Ascending aorta (tissue), 2 donors: ENCODE measurements at regions not wholly inside any gene's neighbourhood (a gene's known extent, or its start where the extent isn't known, plus 50 kb on each side); places are given as distances from the start of the nearest gene placed in this dataset.
"Not testable (repeated sequence)": the region's sequence is repeated elsewhere in the genome, so short reads cannot be mapped to it uniquely, and the experiment has no call there.

ENCODE experiments used
- DNase-seq, 2 donors: peaks; one replicate each; pipeline ENCODE4 v3.0.0-alpha.2; 2019; ENCODE audit warnings: low spot score in 2 of 2
- H3K27ac ChIP-seq, 2 donors: fragments of 200-600 bp; sonication (generic); one replicate each; pipeline ENCODE4 v1.5.1; 2016 to 2017; ENCODE audit warnings: mild to moderate bottlenecking in 1 of 2
- H3K27me3 ChIP-seq: fragments of 200-600 bp; sonication (generic); one replicate; pipeline ENCODE4 v1.5.1; 2017
- H3K36me3 ChIP-seq, 2 donors: fragments of 200-600 bp; sonication (generic); one replicate each; pipeline ENCODE4 v1.5.1; 2016
- H3K4me1 ChIP-seq, 2 donors: fragments of 200-600 bp; sonication (generic); one replicate each; pipeline ENCODE4 v1.5.1; 2016 to 2017; ENCODE audit warnings: mild to moderate bottlenecking in 1 of 2
- H3K4me3 ChIP-seq, 2 donors: fragments of 200-600 bp; sonication (generic); one replicate each; pipeline ENCODE4 v1.5.1; 2016 to 2017; ENCODE audit warnings: mild to moderate bottlenecking in 1 of 2
- H3K9me3 ChIP-seq, 2 donors: fragments of 200-600 bp; sonication (generic); one replicate each; pipeline ENCODE4 v1.5.1; 2016
- intact Hi-C: fragments of 100-400 bp; cut with DNase I; formaldehyde crosslinking; loops from one replicate; pipeline ENCODE4 v1.15.1; 2023
- TF ChIP-seq, protein P1 (sequence below), 3 experiments: fragments of 200-600 bp in 2 of 3; fragments of 450-650 bp in 1 of 3; sonication (generic) in 2 of 3; IDR thresholded peaks; one replicate each; pipeline ENCODE4 v1.5.1; 2016 to 2019; ENCODE audit warnings: antibody characterized with exemption in 3 of 3, mild to moderate bottlenecking in 1 of 3, moderate library complexity in 1 of 3

- Histone ChIP-seq H3K9me3 (no peaks in the 10 kb centered on the region), H3K27me3 (no peaks in the 10 kb centered on the region), H3K36me3 (no peaks in the 10 kb centered on the region), H3K27ac (no peak overlapping the region), H3K4me3 (no peak overlapping the region), H3K4me1 (no peaks in the 10 kb centered on the region)
- no peak for DNase-seq
- TF ChIP-seq, protein P1, sequence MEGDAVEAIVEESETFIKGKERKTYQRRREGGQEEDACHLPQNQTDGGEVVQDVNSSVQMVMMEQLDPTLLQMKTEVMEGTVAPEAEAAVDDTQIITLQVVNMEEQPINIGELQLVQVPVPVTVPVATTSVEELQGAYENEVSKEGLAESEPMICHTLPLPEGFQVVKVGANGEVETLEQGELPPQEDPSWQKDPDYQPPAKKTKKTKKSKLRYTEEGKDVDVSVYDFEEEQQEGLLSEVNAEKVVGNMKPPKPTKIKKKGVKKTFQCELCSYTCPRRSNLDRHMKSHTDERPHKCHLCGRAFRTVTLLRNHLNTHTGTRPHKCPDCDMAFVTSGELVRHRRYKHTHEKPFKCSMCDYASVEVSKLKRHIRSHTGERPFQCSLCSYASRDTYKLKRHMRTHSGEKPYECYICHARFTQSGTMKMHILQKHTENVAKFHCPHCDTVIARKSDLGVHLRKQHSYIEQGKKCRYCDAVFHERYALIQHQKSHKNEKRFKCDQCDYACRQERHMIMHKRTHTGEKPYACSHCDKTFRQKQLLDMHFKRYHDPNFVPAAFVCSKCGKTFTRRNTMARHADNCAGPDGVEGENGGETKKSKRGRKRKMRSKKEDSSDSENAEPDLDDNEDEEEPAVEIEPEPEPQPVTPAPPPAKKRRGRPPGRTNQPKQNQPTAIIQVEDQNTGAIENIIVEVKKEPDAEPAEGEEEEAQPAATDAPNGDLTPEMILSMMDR (IDR thresholded peaks at IDR 0.05): no peak
- intact Hi-C loops: no loop called here
Observed at GRCh38 chr9:78994471-78994870, 577.3 kb upstream of the TLE4 start.

DNA sequence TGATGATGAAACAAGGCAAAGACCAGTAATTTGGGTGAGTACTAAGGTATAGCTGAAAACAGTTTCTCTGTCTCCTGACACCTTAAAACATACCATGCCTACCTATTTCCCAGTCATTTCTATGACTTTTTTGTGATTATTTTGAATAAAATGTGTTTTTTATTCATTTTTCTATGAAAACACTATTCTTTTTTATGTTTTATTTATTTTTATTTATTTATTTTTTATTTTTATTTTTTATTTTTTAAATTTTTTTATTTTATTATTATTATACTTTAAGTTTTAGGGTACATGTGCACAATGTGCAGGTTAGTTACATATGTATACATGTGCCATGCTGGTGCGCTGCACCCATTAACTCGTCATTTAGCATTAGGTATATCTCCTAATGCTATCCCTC, 576.8 kb upstream of the TLE4 start:
- H3K4me3 ChIP-seq, H3K9me3 ChIP-seq, H3K27ac ChIP-seq, H3K36me3 ChIP-seq, H3K27me3 ChIP-seq, intact Hi-C loops, DNase-seq, H3K4me1 ChIP-seq: not testable (repeated sequence)

DNA sequence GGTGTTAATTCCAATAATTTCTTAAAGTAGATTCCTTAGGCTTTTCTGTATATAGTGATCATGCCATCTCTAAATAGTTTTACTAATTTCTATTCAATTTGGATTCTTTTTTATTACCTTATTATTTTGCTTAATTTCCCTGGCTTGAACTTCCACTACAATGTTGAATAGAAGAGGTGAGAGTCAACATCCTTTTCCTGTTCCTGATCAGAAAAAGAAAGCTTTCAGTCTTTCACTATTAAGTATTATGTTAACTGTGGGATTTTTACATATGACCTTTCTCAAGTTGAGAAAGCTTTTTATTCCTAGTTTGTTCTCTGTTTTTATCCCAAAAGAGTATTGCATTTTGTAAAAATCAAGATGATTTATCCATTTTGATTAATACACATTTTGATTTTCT, 574.5 kb upstream of the TLE4 start:
- no peaks in the 10 kb centered on the region for H3K9me3 ChIP-seq
- intact Hi-C loops: no loop called here
- no peak for DNase-seq
- H3K27ac ChIP-seq: no peak overlapping the region
- H3K36me3 ChIP-seq: no peaks in the 10 kb centered on the region
- no peaks in the 10 kb centered on the region for H3K27me3 ChIP-seq
- H3K4me3 ChIP-seq: no peak overlapping the region
- no peaks in the 10 kb centered on the region for H3K4me1 ChIP-seq
- TF ChIP-seq, protein P1 (IDR thresholded peaks at IDR 0.05): no peak

DNA sequence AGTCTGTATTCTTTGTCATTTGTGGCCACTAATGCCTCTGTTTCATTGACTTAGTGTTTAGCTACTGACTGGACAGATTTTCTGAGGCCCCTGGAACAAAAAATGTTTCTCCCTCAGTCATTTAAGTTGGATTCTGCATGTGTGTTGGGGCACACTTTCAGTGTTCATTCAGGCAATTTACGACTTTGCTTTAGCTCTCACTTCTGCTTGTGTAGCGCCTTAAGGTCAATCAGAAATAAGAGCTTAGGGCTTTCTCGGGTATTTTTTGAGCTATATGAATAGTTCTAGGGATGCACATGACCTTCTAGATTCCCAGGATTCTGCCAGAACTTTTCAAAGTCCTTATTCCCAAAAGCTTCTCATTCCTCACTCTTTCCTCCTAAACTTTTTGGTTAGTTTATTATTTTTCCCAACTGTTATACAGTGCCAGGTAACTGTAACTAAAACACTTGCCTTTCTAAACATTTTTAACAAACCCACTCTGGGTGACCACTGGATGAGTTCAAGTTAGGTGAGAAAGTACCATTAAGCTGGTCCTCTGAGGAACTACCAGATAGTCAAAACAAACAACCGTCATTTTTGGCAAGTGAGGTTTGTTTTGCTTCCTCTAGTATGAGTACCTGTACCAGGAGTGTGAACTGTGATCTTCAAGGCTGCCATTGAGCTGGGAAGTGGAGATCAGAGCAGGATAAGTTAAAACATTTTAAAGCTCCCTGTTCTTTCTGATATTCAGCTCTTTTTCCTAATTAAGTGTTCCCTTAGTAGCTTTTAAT, 571.3 kb upstream of the TLE4 start:
- Histone ChIP-seq H3K27ac (no peak overlapping the region), H3K36me3 (no peaks in the 10 kb centered on the region), H3K9me3 (no peaks in the 10 kb centered on the region), H3K4me1 (no peaks in the 10 kb centered on the region), H3K4me3 (no peak overlapping the region), H3K27me3 (no peaks in the 10 kb centered on the region)
- no peak for DNase-seq
- intact Hi-C loops: no loop called here
- TF ChIP-seq, protein P1 (IDR thresholded peaks at IDR 0.05): no peak

GRCh38 chr9:79001012-79001411, 570.8 kb upstream of the TLE4 start:
- Histone ChIP-seq H3K27me3 (no peaks in the 10 kb centered on the region), H3K9me3 (no peaks in the 10 kb centered on the region), H3K36me3 (no peaks in the 10 kb centered on the region), H3K27ac (no peak overlapping the region), H3K4me1 (no peaks in the 10 kb centered on the region), H3K4me3 (no peak overlapping the region)
- TF ChIP-seq, protein P1 (IDR thresholded peaks at IDR 0.05): no peak
- intact Hi-C loops: no loop called here
- DNase-seq: no peak

GRCh38 chr9:79003514-79003913, 568.3 kb upstream of the TLE4 start:
- TF ChIP-seq, protein P1 (IDR thresholded peaks at IDR 0.05): no peak
- Histone ChIP-seq H3K9me3 (no peaks in the 10 kb centered on the region), H3K4me1 (no peaks in the 10 kb centered on the region), H3K36me3 (no peaks in the 10 kb centered on the region), H3K27ac (no peak overlapping the region), H3K4me3 (no peak overlapping the region), H3K27me3 (no peaks in the 10 kb centered on the region)
- DNase-seq: no peak
- intact Hi-C loops: no loop called here
